Activated T-helper 1 cell treated with Interleukin-2 at 50 U/mL for 16 hours (primary cell): ENCODE measurements at regions not wholly inside any gene's neighbourhood (a gene's known extent, or its start where the extent isn't known, plus 50 kb on each side); places are given as distances from the start of the nearest gene placed in this dataset.
"Not testable (repeated sequence)": the region's sequence is repeated elsewhere in the genome, so short reads cannot be mapped to it uniquely, and the experiment has no call there.

Experiments used
- DNase-seq: peaks from one replicate; pipeline ENCODE4 v3.0.0-alpha.2; 2020; ENCODE audit warnings: low read depth

GRCh38 chr13:76014406-76015318 lies 378.5 kb downstream of the LMO7 start:
- DNase-seq: no peak

GRCh38 chr13:76012091-76012721 lies 376.1 kb downstream of the LMO7 start:
- DNase-seq: no peak

GRCh38 chr13:76009267-76009890 lies 373.2 kb downstream of the LMO7 start:
- no peak for DNase-seq

GRCh38 chr13:76004416-76004815 lies 368.3 kb downstream of the LMO7 start:
- no peak for DNase-seq

GRCh38 chr13:76000131-76000530 lies 364.0 kb downstream of the LMO7 start:
- no peak for DNase-seq

- DNase-seq: no peak
These were observed 360.5 kb downstream of the LMO7 start for GRCh38 chr13:75996582-75996981.

GRCh38 chr13:75995966-75996365 lies 359.8 kb downstream of the LMO7 start:
- no peak for DNase-seq

- DNase-seq: no peak
These were observed 357.7 kb downstream of the LMO7 start for GRCh38 chr13:75993823-75994222.

- no peak for DNase-seq
These were observed 357.1 kb downstream of the LMO7 start for GRCh38 chr13:75993241-75993640.

- DNase-seq: no peak
These were observed 350.7 kb downstream of the LMO7 start for GRCh38 chr13:75986818-75987217.

- DNase-seq: no peak
These were observed 349.0 kb downstream of the LMO7 start for GRCh38 chr13:75985132-75985531.

- no peak for DNase-seq
These were observed 342.7 kb downstream of the LMO7 start for GRCh38 chr13:75978818-75979217.

- no peak for DNase-seq
These were observed 332.1 kb downstream of the LMO7 start for GRCh38 chr13:75968103-75968838.

- no peak for DNase-seq
These were observed 327.2 kb downstream of the LMO7 start for GRCh38 chr13:75963302-75963701.

- DNase-seq: no peak
These were observed 325.8 kb downstream of the LMO7 start for GRCh38 chr13:75961911-75962310.

- DNase-seq: no peak
These were observed 324.4 kb downstream of the LMO7 start for GRCh38 chr13:75960538-75960994.

- no peak for DNase-seq
These were observed 323.8 kb downstream of the LMO7 start for GRCh38 chr13:75959861-75960481.

- not testable (repeated sequence) for DNase-seq
These were observed 317.5 kb downstream of the LMO7 start for GRCh38 chr13:75953589-75953988.

GRCh38 chr13:75947448-75947847 lies 311.3 kb downstream of the LMO7 start:
- DNase-seq: no peak

GRCh38 chr13:75946536-75947284 lies 310.6 kb downstream of the LMO7 start:
- DNase-seq: no peak
